IMR-90 (cell line): ENCODE measurements at regions not wholly inside any gene's neighbourhood (a gene's known extent, or its start where the extent isn't known, plus 50 kb on each side); places are given as distances from the start of the nearest gene placed in this dataset.

Experiments used
- CTCF ChIP-seq: conservative IDR thresholded peaks from 2 replicates; pipeline ENCODE4 v1.5.1; 2012; ENCODE audit warnings: mild to moderate bottlenecking, low read depth, low read length, improper control_type of control experiment
- SMC3 ChIP-seq: fragments of 150-350 bp; IDR thresholded peaks from 2 replicates; pipeline ENCODE4 v1.6.1; 2016; ENCODE audit warnings: low read depth, mild to moderate bottlenecking, antibody characterized with exemption, low read length, moderate library complexity

- no peak for TF ChIP-seq CTCF
- no peak for TF ChIP-seq SMC3
These were observed 423.8 kb upstream of the SLC30A5 start for GRCh38 chr5:68669864-68670575.
